ENCODE measurements at regions not wholly inside any gene's neighbourhood (a gene's known extent, or its start where the extent isn't known, plus 50 kb on each side); places are given as distances from the start of the nearest gene placed in this dataset.

GRCh38 chr6:25043892-25044291, 108.1 kb upstream of the RIPOR2 start:
- Histone ChIP-seq H3K27ac (ENCODE audit: extremely low read length, insufficient read depth, low read length) (no peak overlapping the region), H3K36me3 (replicated peaks in 1 of 2; ENCODE audit: control insufficient read depth in 1 of 2, insufficient read depth in 2 of 2, low read length in 2 of 2) (no peaks in the 10 kb centered on the region), H3K4me2 (ENCODE audit: low read depth, low read length) (no peak overlapping the region), H3K4me1 (ENCODE audit: insufficient read depth, low read length) (no peaks in the 10 kb centered on the region), H3K9ac (ENCODE audit: insufficient read depth, low read depth, low read length) (no peak overlapping the region), H4K20me1 (ENCODE audit: insufficient read depth, low read length) (no peaks in the 10 kb centered on the region), H3K79me2 (ENCODE audit: insufficient read depth, low read length) (no peaks in the 10 kb centered on the region), H3K4me3 (replicated peaks in 1 of 3; ENCODE audit: insufficient read depth in 1 of 3, low read depth in 2 of 3, low read length in 3 of 3) (no peak overlapping the region), H3K9me3 (ENCODE audit: low read length) (no peaks in the 10 kb centered on the region), H2AFZ (ENCODE audit: low read length) (no peak overlapping the region), H3K27me3 (ENCODE audit: control insufficient read depth in 1 of 2, insufficient read depth in 2 of 2, low read length in 2 of 2) (peaks cover 0 to 3% of the 10 kb centered on the region in 2 experiments; a peak in 1 of 5 replicates)
- intact Hi-C loops (cut with micrococcal nuclease; ENCODE audit: unreplicated experiment) (no loop called here), in situ Hi-C loops (cut with HindIII; ENCODE audit: extremely low pct_ligation_motif_present, low pct_unique_long_range_greater_than_20kb) (no loop called here)
- 3% methylated on average over 2 of the region's 2 CpGs for WGBS (ENCODE audit: low lambda C conversion rate)
- POLR2A ChIA-PET: no interaction called here
- no peak for ATAC-seq
- DNase-seq (ENCODE audit: low spot score): no peak
- no TSS peak for BruUV-seq (replicated peaks)
- CTCF ChIA-PET (ENCODE audit: low intra/inter-chr PET ratio, low total read pairs): no interaction called here
- no peak for TF ChIP-seq FOXP1 (IDR thresholded peaks at IDR 0.05)
- TF ChIP-seq FOXP1 (CRISPR knock-in tag; IDR thresholded peaks at IDR 0.05): no peak
- TF ChIP-seq PITX1 (CRISPR knock-in tag; IDR thresholded peaks at IDR 0.05): no peak
- no peak for TF ChIP-seq SYNCRIP (IDR thresholded peaks at IDR 0.05; ENCODE audit: insufficient read depth, low read depth, low read length)
- TF ChIP-seq KAT2B (IDR thresholded peaks at IDR 0.05; ENCODE audit: borderline replicate concordance, low read depth, low read length): no peak
- no peak for TF ChIP-seq DMAP1 (CRISPR knock-in tag; IDR thresholded peaks at IDR 0.05)
- TF ChIP-seq PCBP1 (IDR thresholded peaks at IDR 0.05; ENCODE audit: borderline replicate concordance, low read depth, low read length): no peak
- no peak for TF ChIP-seq MXD1 (CRISPR knock-in tag; IDR thresholded peaks at IDR 0.05)
- no peak for TF ChIP-seq TOE1 (CRISPR knock-in tag; IDR thresholded peaks at IDR 0.05)
- no peak for TF ChIP-seq ETV5 (CRISPR knock-in tag; IDR thresholded peaks at IDR 0.05; ENCODE audit: borderline replicate concordance)
- no peak for TF ChIP-seq JUN (CRISPR knock-in tag; IDR thresholded peaks at IDR 0.05)
- no peak for TF ChIP-seq PPARG (CRISPR knock-in tag; conservative IDR thresholded peaks at IDR 0.05)
- TF ChIP-seq ZBTB14 (CRISPR knock-in tag; IDR thresholded peaks at IDR 0.05): no peak
- TF ChIP-seq HMGXB3 (CRISPR knock-in tag; IDR thresholded peaks at IDR 0.05; ENCODE audit: borderline replicate concordance): no peak
- TF ChIP-seq CSRNP2 (CRISPR knock-in tag; conservative IDR thresholded peaks at IDR 0.05; ENCODE audit: low read depth): no peak
- FAIRE-seq: no peak
